NB4 (cell line): ENCODE measurements at regions not wholly inside any gene's neighbourhood (a gene's known extent, or its start where the extent isn't known, plus 50 kb on each side); places are given as distances from the start of the nearest gene placed in this dataset.

Source experiments
- DNase-seq: peaks from one replicate; pipeline ENCODE4 v3.0.0; 2010; ENCODE audit warnings: low read depth
- H3K4me3 ChIP-seq: one replicate; pipeline ENCODE4 v1.5.1; 2011; ENCODE audit warnings: mild to moderate bottlenecking, low read depth, low read length, moderate library complexity
- CTCF ChIP-seq: IDR thresholded peaks from one replicate; pipeline ENCODE4 v1.5.1; 2012; ENCODE audit warnings: low read depth, low read length
- MAX ChIP-seq: IDR thresholded peaks from 2 replicates; pipeline ENCODE4 v1.6.1; 2011; ENCODE audit warnings: low read depth, low read length
- MYC ChIP-seq: IDR thresholded peaks from 2 replicates; pipeline ENCODE4 v1.6.1; 2011; ENCODE audit warnings: low read depth, low read length
- POLR2A ChIP-seq: IDR thresholded peaks from 2 replicates; pipeline ENCODE4 v1.6.1; 2011; ENCODE audit warnings: mild to moderate bottlenecking; ENCODE audit not compliant: insufficient read length; ENCODE audit errors: extremely low read depth

GRCh38 chr2:235399895-235400294 is 93.9 kb upstream of the AGAP1 start:
- no peak for DNase-seq
- TF ChIP-seq MAX: no peak
- no peak for TF ChIP-seq CTCF
- TF ChIP-seq MYC: no peak
- no peak for TF ChIP-seq POLR2A
- H3K4me3 ChIP-seq: no peak overlapping the region

- TF ChIP-seq MAX: no peak
- no peak for TF ChIP-seq POLR2A
- no peak for TF ChIP-seq CTCF
- no peak for TF ChIP-seq MYC
- no peak overlapping the region for H3K4me3 ChIP-seq
- no peak for DNase-seq
These were observed 91.4 kb upstream of the AGAP1 start for GRCh38 chr2:235402422-235402821.

- TF ChIP-seq MAX (no peak), POLR2A (no peak)
These were observed 88.1 kb upstream of the AGAP1 start for GRCh38 chr2:235405612-235406361.

GRCh38 chr2:235406430-235406829 is 87.4 kb upstream of the AGAP1 start:
- no peak for DNase-seq
- TF ChIP-seq POLR2A: no peak
- no peak for TF ChIP-seq MAX
- TF ChIP-seq CTCF: no peak
- TF ChIP-seq MYC: no peak
- no peak overlapping the region for H3K4me3 ChIP-seq

More at GRCh38 chr2:235405612-235406361, 88.1 kb upstream of the AGAP1 start:
- no peak overlapping the region for H3K4me3 ChIP-seq
- no peak for DNase-seq

GRCh38 chr2:235411905-235412485 is 81.8 kb upstream of the AGAP1 start:
- H3K4me3 ChIP-seq: no peak overlapping the region
- no peak for DNase-seq
- no peak for TF ChIP-seq MAX
- no peak for TF ChIP-seq MYC
- TF ChIP-seq POLR2A: no peak
- TF ChIP-seq CTCF: no peak

GRCh38 chr2:235413064-235413463 is 80.8 kb upstream of the AGAP1 start:
- DNase-seq: no peak
- no peak overlapping the region for H3K4me3 ChIP-seq
- TF ChIP-seq MYC: no peak
- TF ChIP-seq POLR2A: no peak
- TF ChIP-seq CTCF: no peak
- TF ChIP-seq MAX: no peak
